Parathyroid adenoma (tissue), 2 donors: ENCODE measurements at regions not wholly inside any gene's neighbourhood (a gene's known extent, or its start where the extent isn't known, plus 50 kb on each side); places are given as distances from the start of the nearest gene placed in this dataset.

Experiments used
- H2AFZ ChIP-seq: fragments of 300-600 bp; sonication (generic); one replicate; pipeline ENCODE4 v1.7.0; 2017; ENCODE audit warnings: antibody characterized with exemption, mild to moderate bottlenecking
- H3K27ac ChIP-seq: fragments of 300-600 bp; sonication (generic); one replicate; pipeline ENCODE4 v1.7.0; 2017
- H3K27me3 ChIP-seq: fragments of 300-600 bp; sonication (generic); one replicate; pipeline ENCODE4 v1.7.0; 2017; ENCODE audit warnings: low read length; ENCODE audit not compliant: control insufficient read depth, insufficient read depth
- H3K36me3 ChIP-seq: fragments of 300-600 bp; sonication (generic); one replicate; pipeline ENCODE4 v1.7.0; 2017; ENCODE audit warnings: low read length; ENCODE audit not compliant: control insufficient read depth, insufficient read depth
- H3K4me1 ChIP-seq: fragments of 300-600 bp; sonication (generic); one replicate; pipeline ENCODE4 v1.7.0; 2017; ENCODE audit warnings: control low read depth
- H3K4me2 ChIP-seq: fragments of 300-600 bp; sonication (generic); one replicate; pipeline ENCODE4 v1.7.0; 2017; ENCODE audit warnings: low read length
- H3K4me3 ChIP-seq: fragments of 300-600 bp; sonication (generic); one replicate; pipeline ENCODE4 v1.7.0; 2017; ENCODE audit warnings: low read depth, low read length
- H3K79me2 ChIP-seq: fragments of 300-600 bp; sonication (generic); one replicate; pipeline ENCODE4 v1.7.0; 2017; ENCODE audit warnings: control low read depth
- H3K9ac ChIP-seq: fragments of 300-600 bp; sonication (generic); one replicate; pipeline ENCODE4 v1.7.0; 2017; ENCODE audit warnings: mild to moderate bottlenecking
- H3K9me3 ChIP-seq: fragments of 300-600 bp; sonication (generic); one replicate; pipeline ENCODE4 v1.7.0; 2017; ENCODE audit warnings: low read length; ENCODE audit not compliant: control insufficient read depth
- TF ChIP-seq, protein P1 (sequence below): fragments of 300-600 bp; sonication (generic); IDR thresholded peaks from one replicate; pipeline ENCODE4 v1.7.0; 2017; ENCODE audit warnings: antibody characterized with exemption, mild to moderate bottlenecking
- donor health status: primary hyperparathyroidism.

DNA sequence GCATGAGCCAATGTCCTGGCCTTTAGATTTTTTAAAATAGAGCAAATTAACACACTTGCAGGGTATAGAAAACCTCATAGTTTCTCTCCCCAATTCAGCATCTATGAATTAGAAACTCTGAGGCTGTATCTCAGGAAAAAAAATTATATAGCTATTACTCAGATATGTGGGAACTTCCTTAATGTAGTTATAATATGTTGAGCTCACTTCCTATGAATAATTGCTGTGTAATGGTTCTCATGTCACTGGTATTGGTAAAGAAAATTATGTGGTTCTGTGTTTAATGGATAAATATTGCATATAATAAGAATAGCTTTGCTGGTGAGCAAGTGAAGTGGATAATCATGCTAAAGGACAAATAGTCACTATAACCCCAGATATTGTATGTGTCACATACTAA lies 2019.8 kb downstream of the NCAM2 start:
- TF ChIP-seq, protein P1, sequence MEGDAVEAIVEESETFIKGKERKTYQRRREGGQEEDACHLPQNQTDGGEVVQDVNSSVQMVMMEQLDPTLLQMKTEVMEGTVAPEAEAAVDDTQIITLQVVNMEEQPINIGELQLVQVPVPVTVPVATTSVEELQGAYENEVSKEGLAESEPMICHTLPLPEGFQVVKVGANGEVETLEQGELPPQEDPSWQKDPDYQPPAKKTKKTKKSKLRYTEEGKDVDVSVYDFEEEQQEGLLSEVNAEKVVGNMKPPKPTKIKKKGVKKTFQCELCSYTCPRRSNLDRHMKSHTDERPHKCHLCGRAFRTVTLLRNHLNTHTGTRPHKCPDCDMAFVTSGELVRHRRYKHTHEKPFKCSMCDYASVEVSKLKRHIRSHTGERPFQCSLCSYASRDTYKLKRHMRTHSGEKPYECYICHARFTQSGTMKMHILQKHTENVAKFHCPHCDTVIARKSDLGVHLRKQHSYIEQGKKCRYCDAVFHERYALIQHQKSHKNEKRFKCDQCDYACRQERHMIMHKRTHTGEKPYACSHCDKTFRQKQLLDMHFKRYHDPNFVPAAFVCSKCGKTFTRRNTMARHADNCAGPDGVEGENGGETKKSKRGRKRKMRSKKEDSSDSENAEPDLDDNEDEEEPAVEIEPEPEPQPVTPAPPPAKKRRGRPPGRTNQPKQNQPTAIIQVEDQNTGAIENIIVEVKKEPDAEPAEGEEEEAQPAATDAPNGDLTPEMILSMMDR: no peak
- Histone ChIP-seq H3K36me3 (no peaks in the 10 kb centered on the region), H2AFZ (no peak overlapping the region), H3K9me3 (no peaks in the 10 kb centered on the region), H3K4me2 (no peak overlapping the region), H3K4me1 (no peaks in the 10 kb centered on the region), H3K9ac (no peak overlapping the region), H3K27me3 (no peaks in the 10 kb centered on the region), H3K27ac (no peak overlapping the region), H3K79me2 (no peaks in the 10 kb centered on the region), H3K4me3 (no peak overlapping the region)

DNA sequence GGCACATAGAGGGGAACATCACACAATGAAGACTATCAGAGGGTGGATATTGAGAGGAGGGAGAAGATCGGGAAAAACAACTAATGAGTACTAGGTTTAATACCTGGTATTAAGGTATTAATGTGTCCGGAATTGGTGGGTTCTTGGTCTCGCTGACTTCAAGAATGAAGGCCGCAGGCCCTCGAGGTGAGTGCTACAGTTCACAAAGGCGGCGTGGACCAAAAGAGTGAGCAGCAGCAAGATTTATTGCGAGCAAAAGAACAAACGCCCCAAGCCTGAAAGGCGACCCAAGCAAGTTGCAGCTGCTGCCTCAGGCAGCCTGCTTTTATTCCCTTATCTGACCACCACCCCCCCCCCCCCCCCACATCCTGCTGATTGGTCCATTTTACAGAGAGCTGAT lies 2022.8 kb downstream of the NCAM2 start:
- no peaks in the 10 kb centered on the region for H3K9me3 ChIP-seq
- no peaks in the 10 kb centered on the region for H3K36me3 ChIP-seq
- H3K27me3 ChIP-seq: no peaks in the 10 kb centered on the region
- TF ChIP-seq, protein P1: no peak
- no peak overlapping the region for H3K27ac ChIP-seq
- H2AFZ ChIP-seq: no peak overlapping the region
- no peak overlapping the region for H3K9ac ChIP-seq
- no peak overlapping the region for H3K4me2 ChIP-seq
- no peaks in the 10 kb centered on the region for H3K4me1 ChIP-seq
- H3K79me2 ChIP-seq: no peaks in the 10 kb centered on the region
- no peak overlapping the region for H3K4me3 ChIP-seq

DNA sequence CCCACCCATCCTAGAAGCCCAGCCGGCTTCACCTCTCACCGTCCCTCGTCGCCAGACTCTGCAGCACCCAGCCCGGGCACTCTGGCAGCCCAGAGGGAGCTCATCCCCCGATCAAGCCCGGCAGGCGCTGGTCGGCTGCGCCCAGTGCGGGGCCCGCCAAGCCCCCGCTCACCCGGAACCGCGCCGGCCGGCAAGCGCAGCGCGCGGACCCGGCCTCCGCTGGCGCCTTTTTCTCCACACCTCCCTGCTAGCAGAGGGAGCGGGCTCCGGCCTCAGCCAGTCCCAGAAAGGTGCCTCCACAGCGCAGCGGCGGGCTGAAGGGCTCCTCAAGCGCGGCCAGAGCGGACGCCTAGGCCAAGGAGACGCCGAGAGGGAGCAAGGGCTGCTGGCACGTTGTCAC lies 2023.3 kb downstream of the NCAM2 start:
- H3K9me3 ChIP-seq: no peaks in the 10 kb centered on the region
- no peak overlapping the region for H3K27ac ChIP-seq
- no peaks in the 10 kb centered on the region for H3K36me3 ChIP-seq
- no peak overlapping the region for H3K4me2 ChIP-seq
- TF ChIP-seq, protein P1: no peak
- H3K4me3 ChIP-seq: no peak overlapping the region
- no peaks in the 10 kb centered on the region for H3K27me3 ChIP-seq
- no peak overlapping the region for H2AFZ ChIP-seq
- H3K4me1 ChIP-seq: no peaks in the 10 kb centered on the region
- H3K9ac ChIP-seq: no peak overlapping the region
- no peaks in the 10 kb centered on the region for H3K79me2 ChIP-seq

DNA sequence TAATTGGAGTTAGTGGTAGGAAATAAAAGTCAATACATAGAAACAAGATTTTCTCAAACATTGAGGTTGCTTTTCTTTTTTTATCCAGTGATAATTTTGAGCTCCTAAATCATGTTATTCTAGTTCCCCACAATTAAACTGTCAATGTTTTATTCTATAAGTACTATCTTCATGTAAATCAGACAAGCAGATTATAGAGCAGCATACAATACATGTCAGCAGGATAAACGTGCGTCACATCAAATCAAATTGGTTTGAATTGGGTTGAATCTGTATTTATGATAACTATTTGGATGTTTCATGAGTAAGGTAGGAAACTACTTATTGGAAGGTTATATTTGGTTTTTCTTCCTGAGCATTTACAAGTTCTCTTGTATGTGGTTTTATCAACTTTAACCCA lies 2028.7 kb downstream of the NCAM2 start:
- Histone ChIP-seq H3K27ac (no peak overlapping the region), H3K9me3 (no peaks in the 10 kb centered on the region), H3K4me3 (no peak overlapping the region), H3K36me3 (no peaks in the 10 kb centered on the region), H2AFZ (no peak overlapping the region), H3K79me2 (no peaks in the 10 kb centered on the region), H3K4me2 (no peak overlapping the region), H3K27me3 (no peaks in the 10 kb centered on the region), H3K4me1 (no peaks in the 10 kb centered on the region), H3K9ac (no peak overlapping the region)
- TF ChIP-seq, protein P1: no peak

DNA sequence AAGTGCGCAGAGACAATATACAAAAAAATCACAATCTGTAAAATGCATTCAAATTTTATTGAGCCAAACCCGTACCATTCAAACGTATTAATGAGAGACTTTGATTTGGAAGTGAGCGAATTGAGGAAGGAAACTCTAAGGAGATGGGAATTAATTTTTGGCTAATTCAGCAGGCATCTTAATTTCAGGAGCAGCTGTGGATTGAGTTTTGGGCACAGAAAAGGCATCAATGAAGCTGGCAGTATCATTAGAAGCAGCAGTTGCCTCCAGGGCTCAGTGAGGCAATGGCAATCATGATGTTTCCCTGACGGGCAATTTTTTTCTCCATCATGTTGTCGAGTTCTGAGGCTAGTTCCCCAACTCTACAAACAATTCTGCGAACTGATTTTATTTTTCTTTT lies 2041.6 kb downstream of the NCAM2 start:
- Histone ChIP-seq H3K27ac (no peak overlapping the region), H3K36me3 (no peaks in the 10 kb centered on the region), H3K9ac (no peak overlapping the region), H3K9me3 (no peaks in the 10 kb centered on the region), H3K4me3 (no peak overlapping the region), H3K4me2 (no peak overlapping the region), H2AFZ (no peak overlapping the region), H3K4me1 (no peaks in the 10 kb centered on the region), H3K79me2 (no peaks in the 10 kb centered on the region), H3K27me3 (no peaks in the 10 kb centered on the region)
- TF ChIP-seq, protein P1: no peak
